Endothelial cell of umbilical vein (primary cell): ENCODE measurements at regions not wholly inside any gene's neighbourhood (a gene's known extent, or its start where the extent isn't known, plus 50 kb on each side); places are given as distances from the start of the nearest gene placed in this dataset.

Source experiments
- BruUV-seq: library from RNA; stranded (reverse); fragments of 400-500 nt; replicated peaks from 2 replicates; lab custom pipeline; 2021; lab: Mats Ljungman, UMichigan
- CTCF ChIA-PET: fragments of 300-600, 350-600 bp; sonication (Branson Sonifier 250); formaldehyde crosslinking; loops from one replicate; lab custom pipeline; 2021; ENCODE audit warnings: antibody characterized with exemption, inconsistent platforms; lab: Charles Lee
- POLR2A ChIA-PET: fragments of 300-600, 350-600 bp; sonication (Branson Sonifier 250); formaldehyde crosslinking; loops from one replicate; lab custom pipeline; 2021; ENCODE audit warnings: antibody characterized with exemption, inconsistent platforms; lab: Charles Lee
- DNase-seq: peaks from one replicate; pipeline ENCODE4 v3.0.0-alpha.2; 2011; ENCODE audit warnings: low read depth, low spot score
- FAIRE-seq: peaks from 2 replicates; lab custom pipeline; 2011; peaks lifted over from hg19 to GRCh38; lab: Jason Lieb, UNC
- H2AFZ ChIP-seq: 2 replicates; pipeline ENCODE4 v1.6.0; 2012; ENCODE audit warnings: low read depth, low read length, control low read depth, inconsistent platforms
- H3K27ac ChIP-seq: 2 replicates; pipeline ENCODE4 v1.5.1; 2011; ENCODE audit warnings: low read depth, mild to moderate bottlenecking, control low read depth, low read length, moderate library complexity; ENCODE audit not compliant: insufficient read depth
- H3K27me3 ChIP-seq, 2 experiments: 2 replicates each; pipeline versions ENCODE4 v1.6.0 to v1.6.1; 2011; ENCODE audit warnings: low read length in 2 of 2, mixed read lengths in 1 of 2; ENCODE audit not compliant: control insufficient read depth in 2 of 2, insufficient read depth in 2 of 2
- H3K36me3 ChIP-seq, 2 experiments: 2 replicates in 1 of 2; 3 replicates in 1 of 2; pipeline ENCODE4 v1.5.1; 2011; ENCODE audit warnings: low read length in 2 of 2, mild to moderate bottlenecking in 1 of 2, moderate library complexity in 1 of 2; ENCODE audit not compliant: control insufficient read depth in 2 of 2, insufficient read depth in 2 of 2; ENCODE audit errors: extremely low read depth in 1 of 2
- H3K4me1 ChIP-seq: 3 replicates; pipeline ENCODE4 v1.5.1; 2011; ENCODE audit warnings: mild to moderate bottlenecking, low read length; ENCODE audit not compliant: control insufficient read depth, insufficient read depth; ENCODE audit errors: extremely low read depth
- H3K4me2 ChIP-seq: 2 replicates; pipeline ENCODE4 v1.6.1; 2011; ENCODE audit warnings: low read length, control low read depth, mixed read lengths; ENCODE audit not compliant: insufficient read depth
- H3K4me3 ChIP-seq, 3 experiments: fragments of 200-600 bp in 1 of 3; sonication (generic), shearing (Covaris generic) in 1 of 3; replicated peaks in 1 of 3; 2 replicates each; pipeline ENCODE4 v1.5.1; 2011 to 2016; ENCODE audit warnings: control low read depth in 3 of 3, low read length in 3 of 3, mild to moderate bottlenecking in 2 of 3, inconsistent platforms in 1 of 3, low read depth in 1 of 3, moderate library complexity in 1 of 3; ENCODE audit not compliant: insufficient read depth in 1 of 3
- H3K79me2 ChIP-seq: 2 replicates; pipeline ENCODE4 v1.6.0; 2012; ENCODE audit warnings: low read length, inconsistent platforms; ENCODE audit not compliant: control insufficient read depth, insufficient read depth
- H3K9ac ChIP-seq: replicated peaks from 2 replicates; pipeline ENCODE3; 2011; ENCODE audit warnings: low read length, control low read depth; ENCODE audit not compliant: insufficient read depth; ENCODE audit errors: extremely low read depth
- H3K9me1 ChIP-seq: replicated peaks from 3 replicates; pipeline ENCODE4 v1.6.0; 2011; ENCODE audit warnings: mild to moderate bottlenecking, low read length; ENCODE audit not compliant: control insufficient read depth, insufficient read depth; ENCODE audit errors: extremely low read depth
- H3K9me3 ChIP-seq: replicated peaks from 2 replicates; pipeline ENCODE4 v1.5.1; 2012; ENCODE audit warnings: low read length, inconsistent platforms; ENCODE audit not compliant: control insufficient read depth, insufficient read depth
- H4K20me1 ChIP-seq: replicated peaks from 2 replicates; pipeline ENCODE3; 2011; ENCODE audit warnings: mild to moderate bottlenecking, low read length; ENCODE audit not compliant: control insufficient read depth, insufficient read depth; ENCODE audit errors: extremely low read depth
- EZH2 ChIP-seq: IDR thresholded peaks from 2 replicates; pipeline ENCODE4 v1.6.1; 2012; ENCODE audit warnings: borderline replicate concordance, low read depth, mild to moderate bottlenecking, moderate library complexity, low read length, inconsistent platforms; ENCODE audit not compliant: severe bottlenecking
- FOS ChIP-seq: IDR thresholded peaks from 2 replicates; pipeline ENCODE4 v1.6.1; 2011; ENCODE audit warnings: mild to moderate bottlenecking, low read length, moderate library complexity, borderline replicate concordance; ENCODE audit not compliant: insufficient read depth
- GATA2 ChIP-seq: IDR thresholded peaks from 2 replicates; pipeline ENCODE4 v1.7.0; 2011; ENCODE audit warnings: low read depth, mild to moderate bottlenecking, moderate library complexity, mixed read lengths, low read length; ENCODE audit not compliant: insufficient read length, insufficient read depth
- JUN ChIP-seq: IDR thresholded peaks from 2 replicates; pipeline ENCODE4 v1.6.1; 2011; ENCODE audit warnings: borderline replicate concordance, low read depth; ENCODE audit not compliant: insufficient read length, insufficient read depth
- MYC ChIP-seq: IDR thresholded peaks from one replicate; pipeline ENCODE4 v1.6.1; 2011; ENCODE audit warnings: mild to moderate bottlenecking, low read depth, low read length
- POLR2A ChIP-seq: IDR thresholded peaks from 2 replicates; pipeline ENCODE4 v1.6.1; 2012; ENCODE audit warnings: low read depth, mild to moderate bottlenecking, control low read depth, low read length
- POLR2AphosphoS5 ChIP-seq: IDR thresholded peaks from 2 replicates; pipeline ENCODE4 v1.6.1; 2012; ENCODE audit warnings: low read depth, mild to moderate bottlenecking, control low read depth, low read length, moderate library complexity; ENCODE audit not compliant: insufficient read depth
- dilution Hi-C: fragments of 300-500 bp; cut with MboI; formaldehyde crosslinking; loops from one replicate; pipeline ENCODE4 v1.15.0; 2019; ENCODE audit warnings: low sequenced_read_pairs; ENCODE audit not compliant: extremely low pct_ligation_motif_present
- intact Hi-C: fragments of 100-400 bp; cut with micrococcal nuclease; formaldehyde crosslinking; loops from one replicate; pipeline ENCODE4 v1.10.0; 2022
- TF ChIP-seq, protein P1 (sequence below), 2 donors: IDR thresholded peaks; 1 replicate in 1 of 2; 2 replicates in 1 of 2; pipeline ENCODE4 v1.5.1; 2011; ENCODE audit warnings: low read length in 2 of 2, mild to moderate bottlenecking in 2 of 2, moderate library complexity in 2 of 2, control low read depth in 1 of 2, inconsistent platforms in 1 of 2, low read depth in 1 of 2; ENCODE audit not compliant: insufficient read depth in 1 of 2; ENCODE audit errors: extremely low read depth in 1 of 2
- TF ChIP-seq, protein P2 (sequence below): IDR thresholded peaks from 2 replicates; pipeline ENCODE4 v1.6.1; 2011; ENCODE audit not compliant: insufficient read depth, insufficient read length

DNA sequence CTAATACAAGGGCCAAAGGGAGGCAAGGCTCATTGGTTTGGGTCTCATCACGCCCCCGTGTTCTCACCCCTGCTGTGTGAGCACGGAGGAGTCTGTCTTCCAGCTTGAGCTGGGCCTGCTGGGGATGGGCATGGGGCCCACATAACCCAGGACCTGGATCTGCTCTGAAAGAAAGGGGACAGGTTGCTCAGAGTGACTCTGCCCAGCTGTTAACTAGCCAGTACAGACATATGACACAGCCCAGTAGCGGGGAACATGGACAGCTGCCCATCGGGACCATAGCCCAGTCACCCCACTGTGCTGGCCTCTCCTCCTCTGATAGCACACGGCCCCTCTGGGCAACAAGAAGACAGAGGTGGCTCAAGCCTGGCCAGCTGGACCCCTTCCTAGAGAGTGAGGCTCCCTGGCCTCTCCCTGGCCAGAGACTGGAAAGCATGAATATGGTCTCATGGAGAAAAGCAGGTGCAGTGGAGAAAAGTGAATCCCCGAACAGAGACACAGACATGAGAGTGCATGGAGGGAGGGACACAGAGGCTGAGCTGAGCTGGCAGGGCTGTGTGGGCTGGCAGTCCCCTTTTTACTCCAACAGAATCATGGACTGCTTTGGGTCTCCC is 973.9 kb downstream of the BRD1 start:
- H2AFZ ChIP-seq: no peak overlapping the region
- ChIA-PET CTCF (no interaction called here), POLR2A (no interaction called here)
- no peak for FAIRE-seq
- intact Hi-C loops: no loop called here
- no peaks in the 10 kb centered on the region for H3K9me1 ChIP-seq
- no peaks in the 10 kb centered on the region for H3K4me1 ChIP-seq
- H4K20me1 ChIP-seq: no peaks in the 10 kb centered on the region
- TF ChIP-seq JUN: no peak
- TF ChIP-seq MYC: no peak
- TF ChIP-seq EZH2: no peak
- TF ChIP-seq GATA2: no peak
- TF ChIP-seq POLR2AphosphoS5: no peak
- TF ChIP-seq FOS: no peak
- TF ChIP-seq, protein P1, sequence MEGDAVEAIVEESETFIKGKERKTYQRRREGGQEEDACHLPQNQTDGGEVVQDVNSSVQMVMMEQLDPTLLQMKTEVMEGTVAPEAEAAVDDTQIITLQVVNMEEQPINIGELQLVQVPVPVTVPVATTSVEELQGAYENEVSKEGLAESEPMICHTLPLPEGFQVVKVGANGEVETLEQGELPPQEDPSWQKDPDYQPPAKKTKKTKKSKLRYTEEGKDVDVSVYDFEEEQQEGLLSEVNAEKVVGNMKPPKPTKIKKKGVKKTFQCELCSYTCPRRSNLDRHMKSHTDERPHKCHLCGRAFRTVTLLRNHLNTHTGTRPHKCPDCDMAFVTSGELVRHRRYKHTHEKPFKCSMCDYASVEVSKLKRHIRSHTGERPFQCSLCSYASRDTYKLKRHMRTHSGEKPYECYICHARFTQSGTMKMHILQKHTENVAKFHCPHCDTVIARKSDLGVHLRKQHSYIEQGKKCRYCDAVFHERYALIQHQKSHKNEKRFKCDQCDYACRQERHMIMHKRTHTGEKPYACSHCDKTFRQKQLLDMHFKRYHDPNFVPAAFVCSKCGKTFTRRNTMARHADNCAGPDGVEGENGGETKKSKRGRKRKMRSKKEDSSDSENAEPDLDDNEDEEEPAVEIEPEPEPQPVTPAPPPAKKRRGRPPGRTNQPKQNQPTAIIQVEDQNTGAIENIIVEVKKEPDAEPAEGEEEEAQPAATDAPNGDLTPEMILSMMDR (IDR thresholded peaks at IDR 0.05; ENCODE audit: extremely low read depth in 1 of 2, insufficient read depth in 1 of 2, low read depth in 1 of 2, low read length in 2 of 2): no peak
- TF ChIP-seq, protein P2, sequence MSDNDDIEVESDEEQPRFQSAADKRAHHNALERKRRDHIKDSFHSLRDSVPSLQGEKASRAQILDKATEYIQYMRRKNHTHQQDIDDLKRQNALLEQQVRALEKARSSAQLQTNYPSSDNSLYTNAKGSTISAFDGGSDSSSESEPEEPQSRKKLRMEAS: no peak
- TF ChIP-seq POLR2A: no peak
- H3K4me3 ChIP-seq: no peak overlapping the region
- no peaks in the 10 kb centered on the region for H3K79me2 ChIP-seq
- dilution Hi-C loops: no loop called here
- peaks cover 14% of the 10 kb centered on the region for H3K9me3 ChIP-seq
- DNase-seq: no peak
- no TSS peak for BruUV-seq
- H3K27ac ChIP-seq: no peak overlapping the region
- H3K27me3 ChIP-seq: no peaks in the 10 kb centered on the region
- H3K4me2 ChIP-seq: no peak overlapping the region
- H3K36me3 ChIP-seq: no peaks in the 10 kb centered on the region
- no peak overlapping the region for H3K9ac ChIP-seq
